22Rv1 (cell line): ENCODE measurements at regions not wholly inside any gene's neighbourhood (a gene's known extent, or its start where the extent isn't known, plus 50 kb on each side); places are given as distances from the start of the nearest gene placed in this dataset.

Experiments
- ZFX ChIP-seq: fragments of 450-650 bp; IDR thresholded peaks from 2 replicates; pipeline ENCODE4 v1.6.1; 2017; ENCODE audit warnings: antibody characterized with exemption, borderline replicate concordance
- TF ChIP-seq, protein P1 (sequence below): fragments of 450-650 bp; IDR thresholded peaks from 2 replicates; pipeline ENCODE4 v1.5.1; 2017; ENCODE audit warnings: mild to moderate bottlenecking

DNA sequence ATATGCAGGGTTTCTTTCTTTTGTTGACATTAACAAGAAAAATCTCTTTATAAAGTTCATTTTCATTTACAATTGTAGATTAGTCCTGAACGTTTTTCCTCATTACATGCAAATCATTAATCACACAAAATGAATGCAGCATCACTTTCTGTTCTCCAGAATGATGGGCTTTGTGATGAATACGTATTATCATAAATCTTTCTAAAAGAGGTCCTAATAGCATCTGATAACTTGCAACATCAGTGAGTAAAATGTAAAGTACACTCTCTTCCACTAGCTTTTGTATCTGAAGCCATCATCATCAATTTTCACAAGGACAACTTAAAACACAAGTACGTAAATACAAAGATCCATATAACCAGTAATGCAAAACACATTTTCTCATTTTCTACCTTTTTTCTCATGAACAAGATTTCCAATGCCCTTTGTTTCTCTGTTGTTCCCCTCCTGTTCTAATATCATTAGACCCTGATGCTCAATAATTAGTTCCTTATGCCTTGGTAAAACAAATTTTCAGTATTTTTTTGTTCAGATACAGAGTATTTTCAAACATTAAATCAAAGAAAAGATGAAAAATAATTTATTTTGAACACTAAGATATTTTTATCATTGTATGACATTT lies 437.4 kb upstream of the MIR17HG start:
- TF ChIP-seq, protein P1, sequence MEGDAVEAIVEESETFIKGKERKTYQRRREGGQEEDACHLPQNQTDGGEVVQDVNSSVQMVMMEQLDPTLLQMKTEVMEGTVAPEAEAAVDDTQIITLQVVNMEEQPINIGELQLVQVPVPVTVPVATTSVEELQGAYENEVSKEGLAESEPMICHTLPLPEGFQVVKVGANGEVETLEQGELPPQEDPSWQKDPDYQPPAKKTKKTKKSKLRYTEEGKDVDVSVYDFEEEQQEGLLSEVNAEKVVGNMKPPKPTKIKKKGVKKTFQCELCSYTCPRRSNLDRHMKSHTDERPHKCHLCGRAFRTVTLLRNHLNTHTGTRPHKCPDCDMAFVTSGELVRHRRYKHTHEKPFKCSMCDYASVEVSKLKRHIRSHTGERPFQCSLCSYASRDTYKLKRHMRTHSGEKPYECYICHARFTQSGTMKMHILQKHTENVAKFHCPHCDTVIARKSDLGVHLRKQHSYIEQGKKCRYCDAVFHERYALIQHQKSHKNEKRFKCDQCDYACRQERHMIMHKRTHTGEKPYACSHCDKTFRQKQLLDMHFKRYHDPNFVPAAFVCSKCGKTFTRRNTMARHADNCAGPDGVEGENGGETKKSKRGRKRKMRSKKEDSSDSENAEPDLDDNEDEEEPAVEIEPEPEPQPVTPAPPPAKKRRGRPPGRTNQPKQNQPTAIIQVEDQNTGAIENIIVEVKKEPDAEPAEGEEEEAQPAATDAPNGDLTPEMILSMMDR: no peak
- TF ChIP-seq ZFX: no peak
